Peyer's patch (tissue), 4 donors: ENCODE measurements at regions not wholly inside any gene's neighbourhood (a gene's known extent, or its start where the extent isn't known, plus 50 kb on each side); places are given as distances from the start of the nearest gene placed in this dataset.

Experiments used
- POLR2A ChIP-seq, 2 donors: fragments of 450-650 bp; IDR thresholded peaks; one replicate each; pipeline ENCODE4 v1.5.1; 2017; ENCODE audit warnings: antibody characterized with exemption in 2 of 2, mild to moderate bottlenecking in 2 of 2, moderate library complexity in 2 of 2
- TF ChIP-seq, protein P1 (sequence below), 6 experiments: fragments of 450-650 bp in 4 of 6; fragments of 200-600 bp in 2 of 6; sonication (generic) in 1 of 6; IDR thresholded peaks; one replicate each; pipeline ENCODE4 v1.5.1; 2017 to 2019; ENCODE audit warnings: antibody characterized with exemption in 6 of 6, mild to moderate bottlenecking in 3 of 6, moderate library complexity in 1 of 6

DNA sequence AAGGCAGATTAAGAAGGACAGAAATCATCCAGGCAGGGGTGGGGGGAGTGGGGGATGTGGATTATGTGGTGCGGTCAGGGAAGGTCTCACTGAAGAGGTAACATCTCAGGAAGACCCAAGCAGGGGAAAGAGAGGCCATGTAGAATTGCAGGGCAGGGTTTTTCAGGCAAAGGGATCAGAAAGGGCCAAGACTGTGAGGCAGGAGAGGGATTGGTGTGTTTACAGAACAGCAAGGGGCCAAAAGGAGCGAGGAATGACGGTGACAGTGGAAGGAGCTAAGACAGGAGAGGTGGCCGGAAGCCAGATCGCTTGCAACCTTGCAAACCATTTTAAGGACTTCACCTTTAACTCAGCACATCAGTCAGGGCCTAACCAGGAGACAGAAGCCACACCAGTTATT, 535.4 kb upstream of the JARID2 start:
- TF ChIP-seq, protein P1, sequence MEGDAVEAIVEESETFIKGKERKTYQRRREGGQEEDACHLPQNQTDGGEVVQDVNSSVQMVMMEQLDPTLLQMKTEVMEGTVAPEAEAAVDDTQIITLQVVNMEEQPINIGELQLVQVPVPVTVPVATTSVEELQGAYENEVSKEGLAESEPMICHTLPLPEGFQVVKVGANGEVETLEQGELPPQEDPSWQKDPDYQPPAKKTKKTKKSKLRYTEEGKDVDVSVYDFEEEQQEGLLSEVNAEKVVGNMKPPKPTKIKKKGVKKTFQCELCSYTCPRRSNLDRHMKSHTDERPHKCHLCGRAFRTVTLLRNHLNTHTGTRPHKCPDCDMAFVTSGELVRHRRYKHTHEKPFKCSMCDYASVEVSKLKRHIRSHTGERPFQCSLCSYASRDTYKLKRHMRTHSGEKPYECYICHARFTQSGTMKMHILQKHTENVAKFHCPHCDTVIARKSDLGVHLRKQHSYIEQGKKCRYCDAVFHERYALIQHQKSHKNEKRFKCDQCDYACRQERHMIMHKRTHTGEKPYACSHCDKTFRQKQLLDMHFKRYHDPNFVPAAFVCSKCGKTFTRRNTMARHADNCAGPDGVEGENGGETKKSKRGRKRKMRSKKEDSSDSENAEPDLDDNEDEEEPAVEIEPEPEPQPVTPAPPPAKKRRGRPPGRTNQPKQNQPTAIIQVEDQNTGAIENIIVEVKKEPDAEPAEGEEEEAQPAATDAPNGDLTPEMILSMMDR (IDR thresholded peaks at IDR 0.05): no peak
- TF ChIP-seq POLR2A (IDR thresholded peaks at IDR 0.05): no peak
